ENCODE measurements at regions not wholly inside any gene's neighbourhood (a gene's known extent, or its start where the extent isn't known, plus 50 kb on each side); places are given as distances from the start of the nearest gene placed in this dataset.

DNA sequence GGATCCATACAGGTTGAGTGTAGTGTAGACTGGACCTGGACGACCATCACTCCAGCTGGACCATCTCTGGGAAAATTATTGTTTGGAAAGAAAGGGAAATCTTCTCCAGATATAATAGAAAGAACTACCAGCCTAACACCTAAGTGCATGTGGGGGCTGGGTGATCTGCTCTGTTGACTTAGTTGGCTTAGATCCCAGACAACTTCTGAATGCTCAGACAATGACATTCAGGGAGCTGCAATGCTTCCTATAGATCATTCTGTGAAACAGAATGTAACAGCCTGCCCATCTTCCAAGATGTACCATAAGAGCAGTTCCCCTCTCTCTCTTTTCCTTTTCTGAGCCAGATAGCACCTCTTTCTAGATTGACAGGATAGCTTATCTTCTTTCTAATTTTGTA lies 572.8 kb upstream of the STXBP6 start:
- H3K4me1 ChIP-seq, result no peaks in the 10 kb centered on the region
- no peaks in the 10 kb centered on the region for H3K36me3 ChIP-seq
- no peaks in the 10 kb centered on the region for H3K27me3 ChIP-seq
- H3K4me3 ChIP-seq, result no peak overlapping the region
- intact Hi-C loops (cut with DNase I; ENCODE audit: low total_unique reads), result no loop called here
- TF ChIP-seq POLR2A (IDR thresholded peaks at IDR 0.05) (no peak), EP300 (IDR thresholded peaks at IDR 0.05) (no peak), POLR2AphosphoS5 (IDR thresholded peaks at IDR 0.05) (no peak)
- TF ChIP-seq, protein P1, sequence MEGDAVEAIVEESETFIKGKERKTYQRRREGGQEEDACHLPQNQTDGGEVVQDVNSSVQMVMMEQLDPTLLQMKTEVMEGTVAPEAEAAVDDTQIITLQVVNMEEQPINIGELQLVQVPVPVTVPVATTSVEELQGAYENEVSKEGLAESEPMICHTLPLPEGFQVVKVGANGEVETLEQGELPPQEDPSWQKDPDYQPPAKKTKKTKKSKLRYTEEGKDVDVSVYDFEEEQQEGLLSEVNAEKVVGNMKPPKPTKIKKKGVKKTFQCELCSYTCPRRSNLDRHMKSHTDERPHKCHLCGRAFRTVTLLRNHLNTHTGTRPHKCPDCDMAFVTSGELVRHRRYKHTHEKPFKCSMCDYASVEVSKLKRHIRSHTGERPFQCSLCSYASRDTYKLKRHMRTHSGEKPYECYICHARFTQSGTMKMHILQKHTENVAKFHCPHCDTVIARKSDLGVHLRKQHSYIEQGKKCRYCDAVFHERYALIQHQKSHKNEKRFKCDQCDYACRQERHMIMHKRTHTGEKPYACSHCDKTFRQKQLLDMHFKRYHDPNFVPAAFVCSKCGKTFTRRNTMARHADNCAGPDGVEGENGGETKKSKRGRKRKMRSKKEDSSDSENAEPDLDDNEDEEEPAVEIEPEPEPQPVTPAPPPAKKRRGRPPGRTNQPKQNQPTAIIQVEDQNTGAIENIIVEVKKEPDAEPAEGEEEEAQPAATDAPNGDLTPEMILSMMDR (IDR thresholded peaks at IDR 0.05), result no peak
- H3K9me3 ChIP-seq, result peaks cover 0 to 7% (median 0%) of the 10 kb centered on the region in 4 donors
- WGBS, 5 donors, result 18 to 65% (median 20%) methylated on average over 1 of the region's 1 CpG
- no peak for DNase-seq
- H3K27ac ChIP-seq, result no peak overlapping the region

DNA sequence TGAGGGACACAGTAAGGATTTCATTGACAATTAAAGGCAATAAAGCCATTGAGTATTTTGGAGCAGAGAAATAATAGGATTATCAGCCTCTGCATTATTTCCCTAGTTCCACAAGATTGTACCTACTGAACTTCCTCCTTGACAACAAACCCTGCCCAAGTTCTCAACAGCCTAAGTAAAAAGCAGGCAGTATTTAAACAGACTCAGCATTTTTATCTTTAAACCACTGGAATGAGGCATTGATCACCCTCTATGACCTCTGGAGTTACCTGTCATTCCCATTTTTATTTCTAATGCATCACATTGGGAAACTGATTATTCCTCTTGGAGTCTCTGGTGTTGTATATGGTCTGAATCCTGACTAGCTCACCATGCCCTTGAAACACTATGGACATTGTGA lies 570.6 kb upstream of the STXBP6 start:
- no peak overlapping the region for H3K27ac ChIP-seq
- H3K36me3 ChIP-seq, result no peaks in the 10 kb centered on the region
- H3K9me3 ChIP-seq, result peaks cover 0 to 26% (median 14%) of the 10 kb centered on the region in 4 donors
- no peak for DNase-seq
- H3K4me1 ChIP-seq, result no peaks in the 10 kb centered on the region
- no peak overlapping the region for H3K4me3 ChIP-seq
- TF ChIP-seq POLR2A (IDR thresholded peaks at IDR 0.05) (no peak), POLR2AphosphoS5 (IDR thresholded peaks at IDR 0.05) (no peak), EP300 (IDR thresholded peaks at IDR 0.05) (no peak)
- TF ChIP-seq, protein P1 (IDR thresholded peaks at IDR 0.05), result no peak
- no peaks in the 10 kb centered on the region for H3K27me3 ChIP-seq
- intact Hi-C loops (cut with DNase I; ENCODE audit: low total_unique reads), result no loop called here

DNA sequence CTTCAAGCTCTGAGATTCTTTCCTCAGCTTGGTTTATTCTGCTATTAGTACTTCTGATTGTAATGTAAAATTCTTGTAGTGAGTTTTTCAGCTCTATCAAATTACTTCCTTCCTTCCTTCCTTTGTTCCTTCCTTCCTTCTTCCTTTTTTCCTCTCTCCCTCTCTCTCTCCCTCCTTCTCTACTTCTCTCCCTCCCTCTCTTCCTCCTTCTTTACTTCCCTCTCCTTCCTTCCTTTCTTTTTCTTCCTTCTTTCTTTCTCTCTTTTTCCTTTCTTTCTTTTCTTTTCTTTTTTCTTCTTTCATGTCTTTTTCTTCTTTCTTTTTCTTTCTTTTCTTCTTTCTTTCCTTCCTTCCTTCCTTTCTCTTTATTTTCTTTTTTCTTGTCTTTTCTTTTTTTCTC lies 565.2 kb upstream of the STXBP6 start:
- peaks cover 0 to 34% (median 14%) of the 10 kb centered on the region in 4 donors for H3K9me3 ChIP-seq
- intact Hi-C loops (cut with DNase I; ENCODE audit: low total_unique reads), result no loop called here
- H3K27me3 ChIP-seq, result no peaks in the 10 kb centered on the region
- no peaks in the 10 kb centered on the region for H3K36me3 ChIP-seq
- no peak overlapping the region for H3K4me3 ChIP-seq
- no peak for DNase-seq
- no peak for TF ChIP-seq EP300 (IDR thresholded peaks at IDR 0.05)
- TF ChIP-seq POLR2AphosphoS5 (IDR thresholded peaks at IDR 0.05), result no peak
- TF ChIP-seq POLR2A (IDR thresholded peaks at IDR 0.05), result no peak
- TF ChIP-seq, protein P1 (IDR thresholded peaks at IDR 0.05), result no peak
- no peak overlapping the region for H3K27ac ChIP-seq
- H3K4me1 ChIP-seq, result no peaks in the 10 kb centered on the region

DNA sequence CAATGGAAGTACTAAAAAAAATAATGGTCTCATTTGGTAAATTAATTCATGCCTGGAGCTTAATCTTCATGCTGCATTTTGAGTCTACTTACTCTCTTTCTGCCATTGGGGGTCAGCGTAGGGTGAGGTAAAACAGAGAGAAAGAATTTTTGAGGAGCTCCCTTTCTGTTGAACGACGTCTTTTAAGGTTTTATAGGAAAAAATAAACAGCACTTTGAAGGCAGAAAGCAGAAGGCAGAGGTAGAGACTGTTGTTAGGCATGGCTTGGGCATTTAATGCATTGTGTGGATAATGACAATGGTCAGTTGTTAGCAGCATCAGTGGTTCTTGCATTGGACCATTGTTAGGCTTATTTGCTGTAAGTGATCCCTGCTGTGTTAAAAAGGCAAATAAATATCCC lies 557.2 kb upstream of the STXBP6 start:
- H3K36me3 ChIP-seq, result no peaks in the 10 kb centered on the region
- intact Hi-C loops (cut with DNase I; ENCODE audit: low total_unique reads), result no loop called here
- peak in 1 of 2 donors; percentile 23 for DNase-seq
- H3K27ac ChIP-seq, result no peak overlapping the region
- H3K4me3 ChIP-seq, result no peak overlapping the region
- peaks cover 0 to 10% (median 4%) of the 10 kb centered on the region in 4 donors for H3K9me3 ChIP-seq
- no peak for TF ChIP-seq POLR2A (IDR thresholded peaks at IDR 0.05)
- TF ChIP-seq EP300 (IDR thresholded peaks at IDR 0.05), result no peak
- TF ChIP-seq, protein P1 (IDR thresholded peaks at IDR 0.05), result no peak
- no peak for TF ChIP-seq POLR2AphosphoS5 (IDR thresholded peaks at IDR 0.05)
- 20 to 34% (median 24%) methylated on average over 3 of the region's 3 CpGs for WGBS, 5 donors
- H3K4me1 ChIP-seq, result no peaks in the 10 kb centered on the region
- H3K27me3 ChIP-seq, result no peaks in the 10 kb centered on the region
